Heart right ventricle (tissue), 16 donors: ENCODE measurements at regions not wholly inside any gene's neighbourhood (a gene's known extent, or its start where the extent isn't known, plus 50 kb on each side); places are given as distances from the start of the nearest gene placed in this dataset.

Experiments
- ATAC-seq, 8 donors: fragments of 200-7000 bp; cut with Tn5 transposase; one replicate each; pipeline ENCODE4 v1.9.1; 2020; ENCODE audit warnings: mild to moderate bottlenecking in 8 of 8, moderate library complexity in 8 of 8, moderate number of reproducible peaks in 1 of 8
- DNase-seq, 2 donors: peaks; one replicate each; pipeline ENCODE4 v3.0.0-alpha.2; 2020
- H3K27ac ChIP-seq, 10 donors: fragments of 200-600 bp; sonication (generic) in 2 of 10; one replicate each; pipeline versions ENCODE4 v1.5.0 to v1.8.0; 2020 to 2022; ENCODE audit warnings: mild to moderate bottlenecking in 3 of 10
- H3K27me3 ChIP-seq, 7 donors: fragments of 200-600 bp; one replicate each; pipeline ENCODE4 v1.8.0; 2021 to 2022; ENCODE audit warnings: mild to moderate bottlenecking in 2 of 7
- H3K36me3 ChIP-seq, 9 donors: fragments of 200-600 bp; sonication (generic) in 1 of 9; one replicate each; pipeline versions ENCODE4 v1.5.0 to v1.8.0; 2020 to 2022; ENCODE audit warnings: mild to moderate bottlenecking in 2 of 9
- H3K4me1 ChIP-seq, 9 donors: fragments of 200-600 bp; sonication (generic) in 1 of 9; one replicate each; pipeline versions ENCODE4 v1.5.0 to v1.8.0; 2020 to 2022; ENCODE audit warnings: mild to moderate bottlenecking in 4 of 9
- H3K4me3 ChIP-seq, 10 donors: fragments of 200-600 bp; sonication (generic) in 2 of 10; one replicate each; pipeline versions ENCODE4 v1.5.0 to v1.8.0; 2020 to 2022; ENCODE audit warnings: mild to moderate bottlenecking in 7 of 10, moderate library complexity in 2 of 10
- H3K9me3 ChIP-seq, 11 donors: fragments of 200-600 bp in 10 of 11; sonication (generic) in 2 of 11; one replicate each; pipeline versions ENCODE4 v1.5.0 to v1.8.0; 2013 to 2022; ENCODE audit warnings: mild to moderate bottlenecking in 2 of 11, control low read depth in 1 of 11, moderate library complexity in 1 of 11
- CTCF ChIP-seq, 9 donors: fragments of 200-600 bp; sonication (generic) in 2 of 9; IDR thresholded peaks; one replicate each; pipeline versions ENCODE4 v1.5.0 to v1.8.0; 2021 to 2022; ENCODE audit warnings: antibody characterized with exemption in 9 of 9, mild to moderate bottlenecking in 5 of 9, moderate library complexity in 1 of 9
- WGBS, 2 donors: extraction: QIAGEN DNeasy Blood & Tissue Kit; methylation state at CpG; one replicate each; pipeline ENCODE4 v1.1.7; 2013; ENCODE audit warnings: inconsistent platforms in 1 of 2; 5-methylcytosine and 5-hydroxymethylcytosine counted together
- intact Hi-C, 10 donors: fragments of 100-400 bp; cut with DNase I; formaldehyde crosslinking; loops; one replicate each; pipeline versions ENCODE4 v1.11.1 to v1.14.2; 2022
- donor health status: Arrhythmogenic right ventricular cardiomyopathy.
- donor health status: ischemic (EF 13 %, LVEDD 7.1; RV severe dilation, severe dysfunction).
- donor health status: healthy with polysubstance abuse.
- donor health status: DM: no; HTN: yes; CAD: no.
- donor health status: DM: no; HTN: no; CAD: no.
- donor health status: ischemic (EF 25% LVEDD 6.9; RV normal size, moderate dysfunction).
- donor health status: ischemic (EF 25% LVEDD 5.7; RV mildly dilated, moderate dysfunction).
- donor health status: healthy.
- donor health status: DM: yes; HTN: yes; CAD: no.
- donor health status: Ischemic cardiomyopathy.
- donor health status: ischemic (EF 35%, LVEDD 5.7; RV mildly dilated, moderate dysfunction).
- donor health status: nonischemic (EF 11% LVEDD 7.7; RV severe dilation, severe dysfunction).
- donor health status: DM: yes; HTN: yes; CAD: no.
- donor health status: PGD.
- donor health status: ischemic (EF 29% LVEDD 5.4; RV normal size, mild dysfunction).
- donor health status: nonischemic (EF 23%, LVEDD 6.1; RV moderate dilation, normal function).

GRCh38 chr2:147511491-147511948 is 333.3 kb upstream of the ACVR2A start:
- Histone ChIP-seq H3K27ac (peak overlapping the region in 3 of 10 donors; percentile 7 to 54 (median 19)), H3K4me1 (peaks cover 0 to 13% (median 4%) of the 10 kb centered on the region in 9 donors), H3K4me3 (no peak overlapping the region), H3K36me3 (no peaks in the 10 kb centered on the region), H3K27me3 (no peaks in the 10 kb centered on the region), H3K9me3 (peaks cover 0 to 2% (median 0%) of the 10 kb centered on the region in 11 donors)
- peak; percentile 55 to 91 (median 80) for ATAC-seq
- intact Hi-C loops: no loop called here
- WGBS, 2 donors: 44 to 52% methylated on average over 6 of the region's 6 CpGs
- peak; percentile 25 to 42 for DNase-seq
- no peak for TF ChIP-seq CTCF (IDR thresholded peaks at IDR 0.05)

- no peak overlapping the region for H3K4me3 ChIP-seq
- no peaks in the 10 kb centered on the region for H3K9me3 ChIP-seq
- H3K27ac ChIP-seq: no peak overlapping the region
- no peaks in the 10 kb centered on the region for H3K27me3 ChIP-seq
- H3K4me1 ChIP-seq: peaks cover 0 to 13% (median 4%) of the 10 kb centered on the region in 9 donors
- intact Hi-C loops: no loop called here
- no peaks in the 10 kb centered on the region for H3K36me3 ChIP-seq
- TF ChIP-seq CTCF (IDR thresholded peaks at IDR 0.05): no peak
- ATAC-seq (no peak), DNase-seq (no peak)
Measured at GRCh38 chr2:147509821-147510220, 335.0 kb upstream of the ACVR2A start.

- intact Hi-C loops: no loop called here
- no peak for DNase-seq
Measured at GRCh38 chr2:147506889-147507288, 337.9 kb upstream of the ACVR2A start.

GRCh38 chr2:147502711-147503290 is 342.0 kb upstream of the ACVR2A start:
- WGBS, 2 donors: 79 to 84% methylated on average over 3 of the region's 3 CpGs

More at GRCh38 chr2:147506889-147507288, 337.9 kb upstream of the ACVR2A start:
- no peak for TF ChIP-seq CTCF (IDR thresholded peaks at IDR 0.05)
- Histone ChIP-seq H3K36me3 (no peaks in the 10 kb centered on the region), H3K4me1 (peaks cover 0 to 7% (median 2%) of the 10 kb centered on the region in 9 donors), H3K9me3 (no peaks in the 10 kb centered on the region), H3K27me3 (no peaks in the 10 kb centered on the region), H3K27ac (no peak overlapping the region), H3K4me3 (no peak overlapping the region)
- no peak for ATAC-seq
- WGBS, 2 donors: 96 to 97% methylated on average over 23 to 27 of the region's 27 CpGs

More at GRCh38 chr2:147502711-147503290, 342.0 kb upstream of the ACVR2A start:
- DNase-seq: no peak
- intact Hi-C loops: loop anchor here in 1 of 10 donors (5.0 kb wide), 1 partner anchor 50 kb away; no protein-coding TSS in a partner anchor
- Histone ChIP-seq H3K27me3 (no peaks in the 10 kb centered on the region), H3K9me3 (no peaks in the 10 kb centered on the region), H3K27ac (no peak overlapping the region), H3K4me3 (no peak overlapping the region), H3K4me1 (peaks cover 0 to 14% (median 5%) of the 10 kb centered on the region in 9 donors), H3K36me3 (no peaks in the 10 kb centered on the region)
- no peak for TF ChIP-seq CTCF (IDR thresholded peaks at IDR 0.05)
- no peak for ATAC-seq
